ENCODE measurements at regions not wholly inside any gene's neighbourhood (a gene's known extent, or its start where the extent isn't known, plus 50 kb on each side); places are given as distances from the start of the nearest gene placed in this dataset.

- TF ChIP-seq GATA2 (IDR thresholded peaks at IDR 0.05; ENCODE audit: low read depth, low read length): no peak
- TF ChIP-seq GATA3 (IDR thresholded peaks at IDR 0.05; ENCODE audit: low read depth, low read length): no peak
Measured at GRCh38 chr12:131380965-131381705, 329.8 kb upstream of the SFSWAP start.
